ENCODE measurements at regions not wholly inside any gene's neighbourhood (a gene's known extent, or its start where the extent isn't known, plus 50 kb on each side); places are given as distances from the start of the nearest gene placed in this dataset.

- DNase-seq, result no peak
Measured at GRCh38 chr2:120922571-120923332, 187.1 kb downstream of the GLI2 start.

GRCh38 chr2:120923426-120923825, 187.8 kb downstream of the GLI2 start:
- no peak for DNase-seq

GRCh38 chr2:120924924-120925323, 189.3 kb downstream of the GLI2 start:
- DNase-seq, result no peak

- no peak for DNase-seq
Measured at GRCh38 chr2:120926463-120927264, 191.0 kb downstream of the GLI2 start.

GRCh38 chr2:120927265-120927628, 191.6 kb downstream of the GLI2 start:
- DNase-seq, result no peak

GRCh38 chr2:120929829-120930228, 194.2 kb downstream of the GLI2 start:
- DNase-seq, result no peak

GRCh38 chr2:120930236-120930635, 194.6 kb downstream of the GLI2 start:
- no peak for DNase-seq

- no peak for DNase-seq
Measured at GRCh38 chr2:120930864-120931263, 195.2 kb downstream of the GLI2 start.

- DNase-seq, result no peak
Measured at GRCh38 chr2:120932472-120932871, 196.8 kb downstream of the GLI2 start.

GRCh38 chr2:120932881-120933280, 197.2 kb downstream of the GLI2 start:
- DNase-seq, result no peak

- DNase-seq, result no peak
Measured at GRCh38 chr2:120933693-120934573, 198.3 kb downstream of the GLI2 start.

GRCh38 chr2:120934574-120935338, 199.1 kb downstream of the GLI2 start:
- DNase-seq, result peak in 1 of 2 experiments; percentile 44

GRCh38 chr2:120935339-120936313, 200.0 kb downstream of the GLI2 start:
- no peak for DNase-seq

GRCh38 chr2:120936476-120937334, 201.0 kb downstream of the GLI2 start:
- no peak for DNase-seq

GRCh38 chr2:120937686-120938044, 202.0 kb downstream of the GLI2 start:
- DNase-seq, result no peak

GRCh38 chr2:120938045-120938771, 202.5 kb downstream of the GLI2 start:
- DNase-seq, result no peak

GRCh38 chr2:120939595-120940318, 204.1 kb downstream of the GLI2 start:
- no peak for DNase-seq

GRCh38 chr2:120940319-120940696, 204.6 kb downstream of the GLI2 start:
- DNase-seq, result no peak

- DNase-seq, result no peak
Measured at GRCh38 chr2:120940726-120941256, 205.1 kb downstream of the GLI2 start.

All from SW 1271 (cell line).